ENCODE measurements at regions not wholly inside any gene's neighbourhood (a gene's known extent, or its start where the extent isn't known, plus 50 kb on each side); places are given as distances from the start of the nearest gene placed in this dataset.

- Mint-ChIP-seq H3K4me1 (ENCODE audit: low read depth, unreplicated experiment) (no peaks in the 10 kb centered on the region), H3K27me3 (ENCODE audit: low read depth, unreplicated experiment) (no peaks in the 10 kb centered on the region), H3K4me3 (ENCODE audit: unreplicated experiment) (no peak overlapping the region), H3K36me3 (ENCODE audit: low read depth, unreplicated experiment) (no peaks in the 10 kb centered on the region), H3K27ac (ENCODE audit: unreplicated experiment) (no peak overlapping the region), H3K9me3 (ENCODE audit: unreplicated experiment) (no peaks in the 10 kb centered on the region)
- H3K79me2 ChIP-seq (ENCODE audit: insufficient read depth, low read length): no peaks in the 10 kb centered on the region
- H3K27me3 ChIP-seq (ENCODE audit: insufficient read depth, low read length): no peaks in the 10 kb centered on the region
- H3K4me3 ChIP-seq (ENCODE audit: insufficient read depth, low read depth, low read length): no peak overlapping the region
- no peaks in the 10 kb centered on the region for H3K4me1 ChIP-seq (ENCODE audit: insufficient read depth, low read length)
- H3K9ac ChIP-seq (ENCODE audit: low read length): no peak overlapping the region
- DNase-seq (ENCODE audit: low read depth) (no peak), FAIRE-seq (no peak)
- H3K36me3 ChIP-seq (ENCODE audit: insufficient read depth, low read length): no peaks in the 10 kb centered on the region
- TF ChIP-seq CTCF (IDR thresholded peaks at IDR 0.05; ENCODE audit: insufficient read depth, low read depth, low read length) (no peak), EZH2 (IDR thresholded peaks at IDR 0.05; ENCODE audit: insufficient read depth, low read length) (no peak)
- H2AFZ ChIP-seq (ENCODE audit: low read depth, low read length): no peak overlapping the region
- H4K20me1 ChIP-seq (ENCODE audit: insufficient read depth, low read length): no peaks in the 10 kb centered on the region
- no peaks in the 10 kb centered on the region for H3K9me3 ChIP-seq (ENCODE audit: insufficient read depth, low read depth, low read length)
- H3K27ac ChIP-seq (ENCODE audit: low read depth, low read length): no peak overlapping the region
- no peak overlapping the region for H3K4me2 ChIP-seq (ENCODE audit: low read length)
Measured at GRCh38 chr12:24546084-24546483, 402.8 kb downstream of the BCAT1 start.

DNA sequence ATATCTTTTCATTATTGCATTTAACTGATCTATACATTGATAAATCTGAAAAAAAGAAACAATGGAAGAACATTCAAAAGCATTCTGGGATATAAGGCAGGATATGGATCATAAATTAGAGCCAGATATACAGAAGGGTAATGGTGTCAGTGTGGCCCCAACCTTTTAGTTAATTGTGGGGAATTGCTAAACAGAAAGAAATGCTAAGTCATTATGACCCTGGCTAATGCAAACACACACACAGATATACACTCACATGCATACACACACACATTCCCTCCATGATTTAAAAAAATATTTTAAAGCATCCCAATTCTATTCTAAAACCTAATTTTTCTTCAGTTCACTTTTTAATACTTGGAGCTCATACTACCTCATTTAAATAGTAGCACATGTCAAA is 404.5 kb downstream of the BCAT1 start:
- FAIRE-seq: no peak
- Histone ChIP-seq H3K27ac (ENCODE audit: low read depth, low read length) (no peak overlapping the region), H3K4me3 (ENCODE audit: insufficient read depth, low read depth, low read length) (no peak overlapping the region), H3K36me3 (ENCODE audit: insufficient read depth, low read length) (no peaks in the 10 kb centered on the region), H3K9ac (ENCODE audit: low read length) (no peak overlapping the region), H3K27me3 (ENCODE audit: insufficient read depth, low read length) (no peaks in the 10 kb centered on the region), H3K9me3 (ENCODE audit: insufficient read depth, low read depth, low read length) (no peaks in the 10 kb centered on the region), H4K20me1 (ENCODE audit: insufficient read depth, low read length) (no peaks in the 10 kb centered on the region), H2AFZ (ENCODE audit: low read depth, low read length) (no peak overlapping the region), H3K4me2 (ENCODE audit: low read length) (no peak overlapping the region), H3K4me1 (ENCODE audit: insufficient read depth, low read length) (no peaks in the 10 kb centered on the region), H3K79me2 (ENCODE audit: insufficient read depth, low read length) (no peaks in the 10 kb centered on the region)
- H3K4me3 Mint-ChIP-seq (ENCODE audit: unreplicated experiment): no peak overlapping the region
- no peak for DNase-seq (ENCODE audit: low read depth)
- H3K4me1 Mint-ChIP-seq (ENCODE audit: low read depth, unreplicated experiment): no peaks in the 10 kb centered on the region
- TF ChIP-seq EZH2 (IDR thresholded peaks at IDR 0.05; ENCODE audit: insufficient read depth, low read length) (no peak), CTCF (IDR thresholded peaks at IDR 0.05; ENCODE audit: insufficient read depth, low read depth, low read length) (no peak)
- no peaks in the 10 kb centered on the region for H3K36me3 Mint-ChIP-seq (ENCODE audit: low read depth, unreplicated experiment)
- H3K27ac Mint-ChIP-seq (ENCODE audit: unreplicated experiment): no peak overlapping the region
- no peaks in the 10 kb centered on the region for H3K9me3 Mint-ChIP-seq (ENCODE audit: unreplicated experiment)
- H3K27me3 Mint-ChIP-seq (ENCODE audit: low read depth, unreplicated experiment): no peaks in the 10 kb centered on the region

DNA sequence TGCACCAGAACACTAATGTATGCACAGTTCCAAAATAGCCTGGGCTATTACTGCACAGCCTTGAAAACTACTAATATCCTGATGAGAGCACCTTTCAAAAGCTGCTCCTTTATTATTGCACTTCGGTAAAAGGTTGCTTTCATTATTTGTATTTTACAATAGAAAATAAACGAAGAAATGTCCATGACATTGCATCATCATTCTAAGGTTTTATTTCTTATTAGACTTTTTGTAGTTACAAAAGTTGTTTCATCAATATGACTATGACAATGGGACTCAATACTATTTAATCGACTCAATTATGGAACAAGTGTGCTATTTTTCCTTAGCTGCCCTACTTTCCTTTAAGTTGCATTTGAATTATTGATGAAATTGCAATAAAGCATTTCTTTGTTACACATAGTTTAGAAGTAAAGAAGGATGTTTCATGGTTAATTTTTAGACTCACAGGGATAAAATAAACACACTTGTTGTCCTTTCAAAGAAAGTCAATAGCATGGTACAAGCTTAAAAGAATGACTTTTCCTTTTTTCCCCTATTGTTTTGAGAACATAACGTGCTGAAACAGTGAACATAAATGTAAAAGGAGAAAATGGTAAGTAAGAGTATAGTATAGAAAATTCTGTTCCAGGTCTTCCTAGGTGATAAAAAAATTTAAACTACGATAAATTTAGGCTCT is 407.6 kb downstream of the BCAT1 start:
- no peak overlapping the region for H3K27ac Mint-ChIP-seq (ENCODE audit: unreplicated experiment)
- no peak overlapping the region for H3K4me3 ChIP-seq (ENCODE audit: insufficient read depth, low read depth, low read length)
- H3K9ac ChIP-seq (ENCODE audit: low read length): no peak overlapping the region
- no peaks in the 10 kb centered on the region for H3K36me3 ChIP-seq (ENCODE audit: insufficient read depth, low read length)
- no peak overlapping the region for H3K27ac ChIP-seq (ENCODE audit: low read depth, low read length)
- no peak overlapping the region for H3K4me2 ChIP-seq (ENCODE audit: low read length)
- no peaks in the 10 kb centered on the region for H4K20me1 ChIP-seq (ENCODE audit: insufficient read depth, low read length)
- H3K79me2 ChIP-seq (ENCODE audit: insufficient read depth, low read length): no peaks in the 10 kb centered on the region
- H3K4me1 ChIP-seq (ENCODE audit: insufficient read depth, low read length): no peaks in the 10 kb centered on the region
- no peaks in the 10 kb centered on the region for H3K27me3 ChIP-seq (ENCODE audit: insufficient read depth, low read length)
- H3K9me3 ChIP-seq (ENCODE audit: insufficient read depth, low read depth, low read length): no peaks in the 10 kb centered on the region
- peaks cover 2% of the 10 kb centered on the region for H3K4me1 Mint-ChIP-seq (ENCODE audit: low read depth, unreplicated experiment)
- no peaks in the 10 kb centered on the region for H3K9me3 Mint-ChIP-seq (ENCODE audit: unreplicated experiment)
- no peak overlapping the region for H2AFZ ChIP-seq (ENCODE audit: low read depth, low read length)
- TF ChIP-seq EZH2 (IDR thresholded peaks at IDR 0.05; ENCODE audit: insufficient read depth, low read length): no peak
- no peak for TF ChIP-seq CTCF (IDR thresholded peaks at IDR 0.05; ENCODE audit: insufficient read depth, low read depth, low read length)
- no peak overlapping the region for H3K4me3 Mint-ChIP-seq (ENCODE audit: unreplicated experiment)
- DNase-seq (ENCODE audit: low read depth) (no peak), FAIRE-seq (no peak)
- no peaks in the 10 kb centered on the region for H3K27me3 Mint-ChIP-seq (ENCODE audit: low read depth, unreplicated experiment)
- H3K36me3 Mint-ChIP-seq (ENCODE audit: low read depth, unreplicated experiment): no peaks in the 10 kb centered on the region
